ENCODE measurements at regions not wholly inside any gene's neighbourhood (a gene's known extent, or its start where the extent isn't known, plus 50 kb on each side); places are given as distances from the start of the nearest gene placed in this dataset.
A peak's percentile ranks its signal among the peaks of the same experiment; 100 is the strongest.

DNA sequence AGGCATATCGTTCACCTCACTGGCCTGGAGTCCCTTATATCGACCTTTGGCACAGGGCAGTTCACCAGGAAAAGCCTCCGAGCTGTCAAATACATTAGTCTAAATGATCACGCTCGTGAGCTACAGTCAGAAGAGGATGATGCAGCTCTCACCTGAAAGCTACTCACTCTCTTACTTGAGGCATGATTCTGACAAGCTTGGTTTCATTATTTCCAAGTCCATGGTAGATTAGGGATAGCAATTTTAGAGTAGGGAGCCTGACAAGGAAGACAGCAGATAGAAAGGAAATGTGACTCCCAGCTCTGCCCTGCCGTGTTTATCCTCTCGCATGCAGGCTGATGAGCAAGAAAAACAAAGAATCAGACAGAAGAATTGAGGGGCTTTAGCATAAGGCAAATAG, 98.0 kb upstream of the MAP1B start:
- DNase-seq: no peak

DNA sequence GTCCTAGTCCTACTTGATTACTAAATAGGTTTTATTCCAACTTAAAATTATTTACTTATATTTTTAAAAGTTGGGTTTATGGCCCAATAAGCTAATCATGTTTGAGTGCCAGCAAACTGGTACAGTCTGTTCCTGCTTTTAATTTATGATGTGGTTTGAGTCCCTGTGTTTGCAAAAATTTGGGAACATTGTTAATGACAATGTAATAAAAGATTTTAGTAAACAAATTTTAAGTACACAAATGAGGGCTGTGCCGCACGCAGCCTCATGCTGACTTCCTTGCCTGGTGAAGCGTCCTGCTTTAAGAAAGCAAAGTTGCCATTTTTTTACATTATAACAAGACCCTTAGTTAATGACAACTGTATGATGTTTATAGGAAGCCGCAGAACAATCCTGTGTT, 96.8 kb upstream of the MAP1B start:
- no peak for DNase-seq

DNA sequence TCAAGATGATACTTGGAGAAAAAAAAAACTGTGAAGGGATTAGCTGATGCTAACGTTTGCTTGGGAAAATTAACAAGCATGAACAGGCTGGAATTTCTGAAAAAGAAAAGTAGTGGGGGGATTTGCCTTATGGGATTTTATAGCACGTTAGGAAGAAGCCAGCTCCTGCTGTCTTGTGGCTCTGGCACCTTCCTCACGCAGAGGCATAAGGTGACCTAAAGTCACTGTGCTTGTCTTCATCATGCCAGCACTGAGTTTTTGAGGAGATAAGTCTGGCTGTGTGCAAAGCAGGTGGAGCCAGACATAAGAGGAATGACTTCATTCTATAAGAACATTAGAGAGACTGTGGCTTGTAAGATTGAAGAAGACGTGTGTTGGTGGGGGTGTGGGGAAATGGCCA, 94.4 kb upstream of the MAP1B start:
- no peak for DNase-seq

DNA sequence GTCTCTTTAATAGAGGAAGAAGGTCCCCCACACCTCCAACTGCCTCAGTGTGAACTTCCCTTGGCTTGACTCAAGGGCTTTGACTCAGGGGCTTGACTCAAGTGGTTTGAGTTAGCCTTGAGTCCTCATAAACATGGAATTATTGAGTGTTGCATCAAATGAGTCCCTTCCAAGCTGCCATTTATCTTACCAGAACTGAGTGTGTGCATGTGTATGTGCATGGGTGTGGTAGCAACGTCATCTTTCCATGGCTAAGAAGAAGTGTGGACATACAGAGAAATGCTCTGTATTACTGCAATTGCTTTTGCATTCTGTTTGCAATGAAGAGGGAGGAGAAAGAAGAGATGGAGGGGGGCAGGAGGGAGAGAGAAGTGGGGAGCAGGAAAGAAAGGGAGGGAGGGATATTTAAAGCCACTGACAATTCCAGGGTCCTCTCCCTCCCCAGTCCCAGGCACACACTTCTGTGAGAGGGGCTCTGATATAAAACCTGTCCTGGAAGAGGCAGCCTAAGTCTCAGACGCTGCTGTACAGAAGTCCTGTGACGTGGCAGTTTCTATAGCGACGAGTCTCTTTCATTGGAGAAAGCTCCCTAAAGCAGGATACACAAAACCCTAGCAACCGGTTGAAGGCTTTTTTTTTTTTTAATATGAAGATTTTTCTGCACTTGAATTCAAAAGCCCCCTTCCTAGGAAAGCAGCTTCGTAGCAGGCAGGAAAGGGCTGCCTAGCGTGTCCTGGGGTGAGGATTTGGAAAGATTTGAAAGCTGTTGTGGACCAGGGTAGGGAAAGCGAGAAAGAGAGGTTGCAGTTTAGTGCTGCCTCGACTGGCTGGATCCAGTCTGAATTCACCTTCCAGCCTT, 93.3 kb upstream of the MAP1B start:
- DNase-seq: peak; percentile 39

DNA sequence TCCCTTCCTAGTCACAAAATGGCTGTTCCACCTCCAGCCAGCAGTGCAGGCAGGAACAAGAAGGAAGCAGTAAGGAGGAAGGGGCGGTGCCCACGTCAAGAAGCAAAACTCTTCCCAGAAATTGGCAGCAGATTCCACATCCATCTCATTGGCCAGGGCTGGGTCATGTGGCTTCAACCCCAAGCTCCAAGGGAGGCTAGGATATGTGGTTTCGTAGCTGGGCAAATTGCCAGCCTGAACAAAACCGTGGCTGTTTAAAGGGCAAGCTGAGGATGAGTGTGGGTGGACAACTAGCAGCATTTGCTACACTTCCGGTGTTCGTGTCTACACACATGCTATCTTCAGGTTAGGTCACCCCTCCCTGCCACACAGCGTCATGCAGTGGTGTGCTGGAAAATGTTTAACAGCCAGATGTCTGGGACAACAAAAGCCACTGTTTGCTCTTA, 92.1 kb upstream of the MAP1B start:
- no peak for DNase-seq

DNA sequence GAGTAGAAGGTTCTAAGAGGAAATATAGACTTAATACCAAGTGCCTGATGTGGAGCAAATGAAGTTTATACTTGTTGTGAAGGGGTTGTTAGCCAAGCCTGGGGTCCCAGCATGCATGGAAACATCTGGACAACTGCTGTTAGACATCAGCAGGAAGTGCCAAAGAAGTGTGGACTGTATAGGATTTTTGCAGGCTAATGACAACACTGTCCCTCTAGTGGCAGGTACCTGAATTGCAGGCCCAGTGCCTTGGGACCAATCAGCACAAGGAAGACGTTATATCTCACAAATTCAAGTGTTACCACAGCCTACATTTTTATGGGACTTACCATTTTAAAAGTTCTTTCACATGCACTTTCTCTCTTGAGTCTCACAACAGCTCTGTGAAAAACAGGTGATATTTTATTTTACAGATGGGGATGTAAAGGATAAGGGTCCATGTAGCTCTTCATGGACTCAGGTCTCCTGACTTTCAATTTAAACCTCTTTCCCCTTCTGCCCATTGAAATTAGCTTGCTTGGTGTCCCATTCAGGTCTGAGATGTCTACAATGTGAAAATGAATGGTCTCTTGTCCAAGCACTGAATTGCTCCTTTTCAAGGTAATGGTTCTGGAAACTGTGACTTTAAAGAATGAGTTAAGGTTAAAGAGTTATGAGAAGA, 89.0 kb upstream of the MAP1B start:
- DNase-seq: no peak

DNA sequence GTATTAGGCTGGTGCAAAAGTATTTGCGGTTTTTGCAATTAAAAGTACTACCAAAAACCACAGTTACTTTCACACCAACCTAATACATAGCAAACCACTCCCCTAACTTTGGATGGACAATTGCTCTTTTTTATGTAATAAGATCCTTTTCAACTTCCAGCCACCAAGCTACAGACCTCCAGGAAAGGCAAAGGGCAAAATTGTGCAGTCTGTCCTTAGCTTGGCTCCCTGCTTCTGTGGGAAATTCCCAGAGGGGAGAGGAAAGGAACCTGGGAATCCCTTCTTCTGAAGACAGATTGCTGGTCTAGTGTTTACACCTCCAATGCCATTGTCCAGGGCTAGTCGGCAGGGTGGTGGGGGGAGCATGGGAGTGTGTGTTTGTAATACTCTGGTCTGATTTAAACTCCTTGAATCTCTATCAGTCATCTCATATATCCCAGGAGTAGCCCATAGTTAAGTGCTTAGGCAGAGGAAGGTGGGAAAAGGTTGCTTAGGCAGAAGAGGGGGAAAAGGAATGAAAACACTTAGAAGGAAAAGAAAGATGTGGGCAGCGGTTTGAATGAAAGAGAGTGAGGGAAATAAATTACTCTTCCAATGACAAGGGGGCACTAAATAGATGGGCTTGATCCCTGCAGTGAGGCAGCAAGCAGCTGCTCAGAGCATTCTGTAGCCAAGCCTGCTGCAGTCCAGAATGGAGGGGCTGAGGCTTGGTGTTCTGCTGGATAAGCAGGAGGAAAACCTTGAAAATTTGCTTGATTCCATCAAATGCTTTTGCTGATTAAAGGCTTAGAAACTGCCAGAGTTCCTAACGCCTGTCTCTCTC, 86.9 kb upstream of the MAP1B start:
- DNase-seq: no peak

DNA sequence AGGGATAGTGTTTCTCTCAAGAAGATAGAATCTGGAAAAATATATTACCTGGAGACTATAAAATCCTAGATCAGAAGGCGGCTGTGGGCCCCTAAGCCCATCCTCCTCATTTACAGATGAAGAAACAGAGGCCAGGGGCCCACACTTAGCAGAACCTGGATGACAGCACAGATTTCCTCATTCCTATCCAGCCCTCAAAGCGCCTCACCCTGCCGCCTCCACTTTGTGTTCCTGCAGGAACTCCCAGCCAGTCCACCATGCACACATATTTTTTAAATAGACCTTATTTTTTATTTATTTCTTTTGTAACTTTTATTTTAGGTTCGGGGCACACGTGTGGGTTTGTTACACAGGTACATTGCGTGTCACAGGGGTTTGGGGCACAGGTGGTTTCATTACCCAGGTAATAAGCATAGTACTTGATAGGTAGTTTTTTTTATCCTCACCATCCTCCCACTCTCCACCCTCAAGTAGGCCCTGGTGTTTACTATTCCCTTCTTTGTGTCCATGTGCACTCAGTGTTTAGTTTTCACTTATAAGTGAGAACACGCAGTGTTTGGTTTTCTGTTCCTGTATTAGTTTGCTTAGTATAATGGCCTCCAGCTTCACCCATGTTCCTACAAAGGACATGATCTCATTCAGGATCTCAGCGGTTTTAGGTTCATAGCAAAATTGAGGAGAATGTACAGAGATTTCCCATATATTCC, 85.5 kb upstream of the MAP1B start:
- DNase-seq: no peak

DNA sequence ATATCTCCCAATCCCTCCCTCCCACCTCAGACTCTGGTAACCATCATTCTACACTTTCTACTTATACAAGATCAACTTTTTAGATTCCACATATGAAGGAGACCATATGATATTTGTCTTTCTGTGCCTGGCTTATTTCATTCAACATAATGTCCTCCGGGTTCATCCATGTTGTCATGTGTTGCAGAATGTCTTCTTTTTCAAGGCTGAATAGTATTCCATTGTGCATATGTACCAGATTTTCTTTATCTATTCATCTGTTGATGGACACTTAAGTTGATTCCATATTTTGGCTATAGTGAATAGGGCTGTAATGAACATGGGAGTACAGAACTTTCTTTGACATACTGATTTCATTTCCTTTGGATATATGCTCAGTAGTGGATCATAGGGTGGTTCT, 78.9 kb upstream of the MAP1B start:
- DNase-seq: no peak

DNA sequence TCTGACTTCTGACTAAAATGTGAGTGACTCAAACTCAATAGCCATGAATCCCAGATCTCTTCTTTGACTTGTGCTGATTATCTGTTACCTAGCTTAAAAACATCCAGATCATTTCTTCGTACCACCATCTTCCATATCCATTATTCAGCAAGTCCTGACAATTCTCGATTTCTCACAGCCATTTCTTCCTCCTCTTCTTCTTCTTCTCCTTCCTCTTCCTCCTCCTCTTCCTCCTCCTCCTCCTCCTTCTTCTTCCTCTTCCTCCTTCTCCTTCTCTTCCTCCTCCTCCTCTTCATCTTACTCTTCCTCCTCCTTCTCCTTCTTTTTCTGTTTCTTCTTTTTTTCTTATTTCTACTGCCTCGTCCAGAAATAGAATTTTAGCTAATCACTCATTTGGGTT, 77.0 kb upstream of the MAP1B start:
- no peak for DNase-seq

DNA sequence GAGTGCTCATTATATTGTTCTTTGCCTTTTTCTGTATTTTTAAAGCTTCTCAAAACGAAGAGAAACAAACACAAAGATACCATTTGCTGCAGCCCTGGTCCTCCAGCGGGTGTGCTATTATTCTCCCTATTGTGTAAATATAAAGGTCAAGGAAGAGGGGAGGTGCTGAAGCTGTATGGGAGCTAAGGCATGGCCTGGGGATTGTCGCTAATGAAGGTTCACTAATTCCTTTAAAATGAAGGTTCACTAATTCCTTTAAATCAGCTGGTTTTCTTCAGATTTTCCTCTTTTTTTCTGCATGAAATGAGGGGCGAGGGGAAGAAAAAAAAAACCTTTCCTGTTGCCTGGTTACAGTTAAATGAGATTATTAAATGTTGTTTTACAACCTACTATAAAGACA, 74.5 kb upstream of the MAP1B start:
- no peak for DNase-seq

DNA sequence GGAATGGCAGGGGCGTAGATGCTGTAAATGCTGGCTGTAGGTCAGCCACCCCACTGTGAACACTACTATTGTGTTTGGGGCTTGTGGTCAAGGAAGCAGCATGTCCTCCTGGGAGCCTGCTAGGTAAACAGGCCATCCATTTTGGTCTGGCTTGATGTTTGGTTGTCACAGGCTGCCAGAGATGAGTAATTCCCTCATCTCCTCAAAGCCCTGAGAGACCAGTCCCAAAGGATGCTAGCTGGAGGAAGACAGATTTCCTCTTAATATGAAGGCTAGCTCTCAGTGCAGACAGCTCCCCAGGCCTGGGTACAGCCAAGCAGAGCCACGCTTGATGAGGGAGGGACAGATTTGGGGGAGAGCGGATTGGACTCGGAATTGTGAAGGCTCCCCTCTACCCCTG, 72.5 kb upstream of the MAP1B start:
- DNase-seq: no peak

DNA sequence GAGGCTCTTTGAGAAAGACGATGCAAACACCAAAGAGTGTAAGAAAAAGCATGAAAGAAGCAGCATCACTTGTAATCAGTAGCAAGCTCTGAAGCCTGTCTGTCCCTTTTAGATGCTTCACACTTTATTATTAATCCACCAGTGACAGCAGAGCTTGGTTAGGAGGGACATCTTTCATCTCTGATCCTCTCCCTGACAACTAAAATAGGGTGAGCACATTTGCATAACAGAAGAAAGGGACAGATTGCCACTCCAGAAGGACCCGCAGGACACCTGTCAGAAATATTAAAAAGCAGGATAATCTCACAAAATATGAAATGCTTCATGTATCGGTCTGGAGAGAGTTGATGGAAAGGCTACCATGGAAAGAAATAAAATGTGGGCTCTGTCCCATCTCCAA, 71.4 kb upstream of the MAP1B start:
- DNase-seq: no peak

DNA sequence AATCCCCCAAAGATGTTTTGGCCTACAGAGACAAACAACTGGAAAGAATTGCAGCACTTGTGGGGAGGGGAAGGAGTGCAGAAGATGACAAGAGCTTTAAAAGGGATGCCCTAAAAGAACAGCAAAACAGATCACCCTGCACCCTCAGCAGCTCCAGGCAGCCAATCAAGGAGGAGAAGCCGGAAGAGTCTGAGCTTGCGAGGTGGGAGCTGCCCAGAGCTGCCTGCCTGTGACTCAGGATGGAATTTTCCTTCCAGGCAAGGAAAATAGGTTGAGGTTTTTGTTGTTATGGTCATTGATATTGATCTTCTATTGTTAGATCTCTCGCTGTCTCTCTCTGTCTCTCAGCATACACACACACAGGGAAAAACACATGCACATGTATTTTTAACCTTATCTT, 70.3 kb upstream of the MAP1B start:
- DNase-seq: no peak

DNA sequence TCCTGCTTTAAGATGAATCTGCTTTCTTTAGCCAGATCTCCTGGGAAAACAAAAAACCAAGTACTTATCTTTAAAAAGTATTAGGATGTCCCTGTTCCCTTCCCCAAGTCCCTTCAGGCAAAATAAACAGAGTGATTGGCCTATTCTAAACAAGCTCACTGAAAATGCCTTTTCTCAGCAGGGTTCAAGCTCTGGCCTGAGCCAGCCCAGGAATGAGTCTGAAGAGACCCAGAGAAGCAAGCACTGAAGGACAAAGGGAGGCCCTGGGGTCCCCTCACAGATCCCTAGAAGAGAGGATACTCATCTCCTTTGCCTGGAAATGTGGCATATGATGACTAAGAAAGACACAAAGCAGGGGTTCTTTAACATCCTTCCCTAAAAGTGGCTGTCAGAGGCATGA, 66.8 kb upstream of the MAP1B start:
- DNase-seq: no peak

DNA sequence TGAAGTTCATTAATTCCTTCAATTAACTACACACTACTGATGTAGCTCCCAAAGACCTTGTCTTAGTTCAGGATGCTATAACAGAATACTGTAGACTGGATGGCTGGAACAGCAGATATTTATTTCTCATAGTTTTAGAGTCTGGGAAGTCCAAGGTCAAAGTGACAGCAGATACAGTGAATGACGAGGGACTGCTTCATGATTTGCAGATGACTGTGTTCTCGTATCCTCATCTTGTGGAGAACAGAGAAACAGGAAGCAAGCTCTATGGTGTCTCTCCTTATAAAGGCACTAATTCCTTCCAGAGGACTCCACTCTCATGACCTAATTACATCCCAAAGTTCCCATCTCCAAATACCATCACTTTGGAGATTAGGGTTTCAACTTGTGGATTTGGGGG, 65.6 kb upstream of the MAP1B start:
- DNase-seq: no peak

DNA sequence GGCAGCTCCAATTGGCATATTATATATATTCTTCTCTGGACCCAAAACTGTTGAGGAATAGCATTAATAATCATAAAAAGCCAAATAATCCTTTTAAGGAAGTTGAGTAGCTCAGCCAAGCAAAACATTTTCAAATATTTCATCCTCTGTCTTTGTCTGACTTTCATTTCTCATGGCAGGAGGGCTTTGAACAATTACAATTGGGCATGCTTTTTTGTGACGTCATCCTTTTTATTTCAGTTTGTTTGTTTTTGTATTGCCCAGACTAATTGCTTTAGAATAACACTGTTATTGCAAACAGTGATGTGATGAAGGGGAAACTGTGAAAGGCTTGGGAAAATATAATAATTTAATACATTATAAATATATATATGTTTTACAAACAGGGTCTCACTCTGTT, 65.2 kb upstream of the MAP1B start:
- DNase-seq: no peak

DNA sequence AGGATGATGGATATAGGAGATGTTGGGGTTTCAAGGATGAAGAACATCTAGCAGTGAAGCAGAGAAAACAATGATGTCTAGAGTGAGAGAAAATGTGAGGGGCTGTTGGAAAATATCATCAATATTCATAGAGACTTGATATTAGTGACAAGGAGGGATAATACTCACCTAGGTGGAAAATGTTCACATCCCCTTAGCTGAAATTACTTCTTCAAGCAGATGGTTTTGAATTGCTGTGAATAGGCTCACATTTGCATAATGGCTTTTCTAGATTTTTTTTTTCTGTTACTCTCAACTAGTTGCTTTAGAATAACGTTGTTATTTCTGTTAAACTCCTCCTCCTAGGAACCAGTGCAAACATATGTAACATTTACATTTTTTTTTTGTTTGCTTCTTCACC, 61.6 kb upstream of the MAP1B start:
- no peak for DNase-seq

DNA sequence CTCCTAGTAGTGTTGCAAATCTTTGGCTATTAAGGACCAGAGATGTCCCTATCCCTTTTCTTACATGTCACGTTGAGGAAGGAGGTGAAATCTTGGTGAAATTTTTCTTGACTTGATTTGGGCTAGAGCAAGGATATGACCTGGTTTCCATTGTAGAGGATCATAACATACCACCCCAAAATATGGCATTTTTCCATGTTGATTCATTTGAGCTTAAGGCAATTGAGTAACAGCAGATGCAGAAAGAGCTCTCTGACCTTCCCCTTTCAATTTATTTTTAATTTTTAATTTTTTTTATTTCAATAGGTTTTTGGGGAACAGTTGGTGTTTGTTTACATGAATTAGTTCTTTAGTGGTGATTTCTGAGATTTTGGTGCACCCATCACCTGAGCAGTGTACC, 61.2 kb upstream of the MAP1B start:
- DNase-seq: no peak

DNA sequence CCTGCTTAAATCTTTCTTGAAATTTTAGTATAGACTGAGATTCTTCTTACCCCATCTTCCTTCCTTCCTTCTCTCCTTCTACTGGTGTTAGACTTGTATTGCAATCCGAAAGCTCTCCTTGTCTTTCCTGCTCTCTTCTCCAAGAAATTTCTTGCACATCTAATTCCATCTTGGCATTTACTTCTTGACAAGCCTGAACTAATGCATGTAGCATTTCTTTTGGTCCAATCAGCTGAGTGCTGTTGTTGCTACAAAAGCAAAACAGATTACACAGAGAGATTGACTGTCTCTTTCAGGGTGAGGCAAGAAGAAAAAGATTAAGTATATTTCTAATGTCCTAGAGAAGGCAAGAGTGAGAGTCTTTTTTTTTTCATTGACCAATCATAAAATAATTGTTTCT, 51.6 kb upstream of the MAP1B start:
- DNase-seq: no peak
